AG04449 (cell line): ENCODE measurements at regions not wholly inside any gene's neighbourhood (a gene's known extent, or its start where the extent isn't known, plus 50 kb on each side); places are given as distances from the start of the nearest gene placed in this dataset.

ENCODE experiments used
- CTCF ChIA-PET: fragments of 350-600 bp; formaldehyde crosslinking; extraction: SDS; loops from one replicate; lab custom pipeline; 2021; ENCODE audit warnings: antibody characterized with exemption; lab: Yijun Ruan, JAX
- POLR2A ChIA-PET: fragments of 400-600, 350-600 bp; formaldehyde crosslinking; extraction: SDS; loops from one replicate; lab custom pipeline; 2020; ENCODE audit warnings: antibody characterized with exemption, inconsistent platforms; lab: Yijun Ruan, JAX
- DNase-seq: peaks from one replicate; pipeline ENCODE4 v3.0.0-alpha.2; 2010; ENCODE audit warnings: low read depth, low spot score
- H3K4me3 ChIP-seq: 2 replicates; pipeline ENCODE4 v1.5.1; 2011; ENCODE audit warnings: low read depth, mild to moderate bottlenecking, control low read depth, low read length
- CTCF ChIP-seq: IDR thresholded peaks from one replicate; pipeline ENCODE4 v1.5.1; 2011; ENCODE audit warnings: mild to moderate bottlenecking, moderate library complexity, low read length, control low read depth, inconsistent platforms; ENCODE audit not compliant: insufficient read depth; ENCODE audit errors: missing control alignments

GRCh38 chr10:8921568-8921967 lies 867.1 kb downstream of the GATA3 start:
- ChIA-PET CTCF (no interaction called here), POLR2A (no interaction called here)
- H3K4me3 ChIP-seq: no peak overlapping the region
- DNase-seq: no peak
- no peak for TF ChIP-seq CTCF

DNA sequence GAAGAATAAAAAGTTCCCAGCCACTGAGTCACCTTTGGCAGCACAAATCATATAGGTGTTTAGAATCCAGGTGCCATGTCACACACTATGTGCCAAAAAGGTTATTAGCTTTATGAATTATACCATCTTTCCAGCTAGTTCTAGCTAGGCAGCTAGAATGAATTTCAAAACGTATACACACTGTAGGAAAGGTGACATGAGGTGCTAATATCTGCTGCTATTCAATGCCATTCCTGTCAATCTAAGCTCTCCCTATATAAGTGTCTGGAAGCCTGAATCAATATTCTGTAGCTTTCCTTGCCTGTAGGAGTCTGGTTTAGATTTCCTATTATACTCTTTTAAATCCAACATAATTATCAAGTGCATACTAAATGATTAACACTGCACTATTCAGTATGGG lies 868.6 kb downstream of the GATA3 start:
- ChIA-PET CTCF (no interaction called here), POLR2A (no interaction called here)

GRCh38 chr10:8927705-8928104 lies 873.2 kb downstream of the GATA3 start:
- DNase-seq: no peak
- CTCF ChIA-PET: no interaction called here
- no peak overlapping the region for H3K4me3 ChIP-seq
- POLR2A ChIA-PET: no interaction called here
- TF ChIP-seq CTCF: no peak

More for the DNA sequence above, 868.6 kb downstream of the GATA3 start:
- DNase-seq: no peak
- no peak overlapping the region for H3K4me3 ChIP-seq
- TF ChIP-seq CTCF: no peak

DNA sequence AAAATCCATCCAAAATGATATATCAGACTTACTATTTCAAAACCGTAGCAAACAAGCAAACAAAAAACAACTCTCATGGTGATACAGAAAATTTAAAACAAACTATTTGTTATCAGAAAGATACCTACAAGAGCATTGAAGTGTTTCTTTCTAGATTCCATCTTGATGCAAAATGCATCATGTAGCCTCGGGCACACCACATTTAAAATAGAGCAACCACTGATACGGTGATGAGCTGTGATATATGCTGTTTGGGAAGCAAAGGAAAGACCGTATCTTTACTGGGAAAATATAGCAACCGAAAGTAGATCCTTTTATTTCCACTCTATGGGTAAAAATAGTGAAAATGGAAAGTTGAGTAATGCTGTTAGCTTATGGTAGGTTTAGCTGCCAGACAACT lies 892.0 kb downstream of the GATA3 start:
- H3K4me3 ChIP-seq: no peak overlapping the region
- no peak for TF ChIP-seq CTCF
- DNase-seq: no peak
- POLR2A ChIA-PET: no interaction called here
- CTCF ChIA-PET: no interaction called here

- DNase-seq: no peak
- ChIA-PET POLR2A (no interaction called here), CTCF (no interaction called here)
- no peak overlapping the region for H3K4me3 ChIP-seq
- no peak for TF ChIP-seq CTCF
Measured at GRCh38 chr10:8950978-8951377, 896.5 kb downstream of the GATA3 start.

GRCh38 chr10:8951440-8952089 lies 897.1 kb downstream of the GATA3 start:
- ChIA-PET CTCF (no interaction called here), POLR2A (no interaction called here)
- H3K4me3 ChIP-seq: no peak overlapping the region
- no peak for TF ChIP-seq CTCF
- no peak for DNase-seq
